H1 (cell line): ENCODE measurements at regions not wholly inside any gene's neighbourhood (a gene's known extent, or its start where the extent isn't known, plus 50 kb on each side); places are given as distances from the start of the nearest gene placed in this dataset.

Experiments
- EGR1 ChIP-seq: IDR thresholded peaks from 2 replicates; pipeline ENCODE4 v1.6.1; 2011; ENCODE audit warnings: low read depth, low read length, borderline replicate concordance
- JUN ChIP-seq: IDR thresholded peaks from 2 replicates; pipeline ENCODE4 v1.6.1; 2011; ENCODE audit warnings: low read depth, mild to moderate bottlenecking, improper control_type of control experiment, low read length
- YY1 ChIP-seq: IDR thresholded peaks from 2 replicates; pipeline ENCODE4 v1.6.1; 2011; ENCODE audit warnings: low read depth, mild to moderate bottlenecking, low read length

DNA sequence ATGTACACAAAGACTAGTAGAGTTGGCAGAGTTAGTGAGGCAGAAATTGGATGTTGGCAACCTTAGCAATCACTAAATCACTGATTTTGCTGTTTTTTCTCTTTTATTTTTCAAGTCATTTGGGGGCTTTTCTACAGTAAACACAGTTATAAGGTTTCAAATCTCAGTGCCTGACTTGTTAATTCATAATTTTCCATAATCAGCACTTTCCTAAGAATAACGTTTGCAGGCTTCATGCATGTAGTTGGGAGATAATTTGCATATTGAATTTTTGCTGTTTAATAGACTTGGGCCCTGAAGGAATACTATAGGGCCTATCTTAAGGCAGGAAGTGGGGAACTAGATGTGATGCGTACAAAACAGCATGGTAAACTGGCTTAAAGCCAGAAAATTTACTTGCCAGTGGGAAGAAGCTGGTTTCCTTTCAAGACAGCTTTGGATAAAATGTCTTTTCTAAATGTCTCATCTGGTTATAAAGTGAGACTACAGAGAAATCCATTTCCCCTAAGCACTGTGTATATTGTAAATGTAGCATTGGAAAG, 127.2 kb upstream of the SMIM21 start:
- TF ChIP-seq JUN (no peak), EGR1 (no peak), YY1 (no peak)
